Heart left ventricle (tissue), 16 donors: ENCODE measurements at regions not wholly inside any gene's neighbourhood (a gene's known extent, or its start where the extent isn't known, plus 50 kb on each side); places are given as distances from the start of the nearest gene placed in this dataset.

Source experiments
- ATAC-seq, 4 donors: fragments of 200-7000 bp; cut with Tn5 transposase; one replicate each; pipeline ENCODE4 v1.9.1; 2020 to 2022; ENCODE audit warnings: moderate library complexity in 4 of 4, mild to moderate bottlenecking in 3 of 4, moderate number of reproducible peaks in 1 of 4
- DNase-seq, 5 donors: peaks; one replicate each; pipeline ENCODE4 v3.0.0-alpha.2; 2020
- H3K27ac ChIP-seq, 12 donors: fragments of 200-600 bp; sonication (generic) in 4 of 12; one replicate each; pipeline versions ENCODE4 v1.5.0 to v1.8.0; 2016 to 2022; ENCODE audit warnings: mild to moderate bottlenecking in 2 of 12
- H3K27me3 ChIP-seq, 9 donors: fragments of 200-600 bp; sonication (generic) in 2 of 9; one replicate each; pipeline versions ENCODE4 v1.5.1 to v1.8.0; 2016 to 2022; ENCODE audit warnings: mild to moderate bottlenecking in 3 of 9
- H3K36me3 ChIP-seq, 9 donors: fragments of 200-600 bp; sonication (generic) in 2 of 9; one replicate each; pipeline versions ENCODE4 v1.5.0 to v1.8.0; 2018 to 2022; ENCODE audit warnings: mild to moderate bottlenecking in 2 of 9
- H3K4me1 ChIP-seq, 12 donors: fragments of 200-600 bp; sonication (generic) in 4 of 12; one replicate each; pipeline versions ENCODE4 v1.5.0 to v1.8.0; 2016 to 2022; ENCODE audit warnings: mild to moderate bottlenecking in 3 of 12
- H3K4me3 ChIP-seq, 12 donors: fragments of 200-600 bp; sonication (generic) in 4 of 12; one replicate each; pipeline versions ENCODE4 v1.5.0 to v1.8.0; 2017 to 2022; ENCODE audit warnings: mild to moderate bottlenecking in 9 of 12, moderate library complexity in 4 of 12
- H3K9me3 ChIP-seq, 12 donors: fragments of 200-600 bp; sonication (generic) in 4 of 12; one replicate each; pipeline versions ENCODE4 v1.5.0 to v1.8.0; 2016 to 2022; ENCODE audit warnings: mild to moderate bottlenecking in 1 of 12
- CTCF ChIP-seq, 12 donors: fragments of 200-600 bp; sonication (generic) in 4 of 12; IDR thresholded peaks; one replicate each; pipeline versions ENCODE4 v1.5.0 to v1.8.0; 2018 to 2022; ENCODE audit warnings: antibody characterized with exemption in 12 of 12, mild to moderate bottlenecking in 5 of 12
- POLR2A ChIP-seq, 2 donors: fragments of 450-650 bp; IDR thresholded peaks; one replicate each; pipeline ENCODE4 v1.6.1; 2017; ENCODE audit warnings: antibody characterized with exemption in 2 of 2, mild to moderate bottlenecking in 2 of 2, moderate library complexity in 2 of 2
- WGBS, 4 donors: extraction: QIAGEN DNeasy Blood & Tissue Kit in 2 of 4; methylation state at CpG; one replicate each; pipeline versions ENCODE4 v1.1.5 to v1.1.7; 2013 to 2018; 5-methylcytosine and 5-hydroxymethylcytosine counted together
- intact Hi-C, 10 donors: fragments of 100-400 bp; cut with DNase I; formaldehyde crosslinking; loops; one replicate each; pipeline versions ENCODE4 v1.11.1 to v1.14.2; 2022
- donor health status: ischemic (EF 13 %, LVEDD 7.1; RV severe dilation, severe dysfunction).
- donor health status: healthy with polysubstance abuse.
- donor health status: DM: no; HTN: yes; CAD: no.
- donor health status: DM: no; HTN: no; CAD: no.
- donor health status: ischemic (EF 25% LVEDD 6.9; RV normal size, moderate dysfunction).
- donor health status: ischemic (EF 25% LVEDD 5.7; RV mildly dilated, moderate dysfunction).
- donor health status: healthy.
- donor health status: DM: yes; HTN: yes; CAD: no.
- donor health status: ischemic (EF 35%, LVEDD 5.7; RV mildly dilated, moderate dysfunction).
- donor health status: nonischemic (EF 11% LVEDD 7.7; RV severe dilation, severe dysfunction).
- donor health status: DM: yes; HTN: yes; CAD: no.
- donor health status: PGD.
- donor health status: ischemic (EF 29% LVEDD 5.4; RV normal size, mild dysfunction).
- donor health status: nonischemic (EF 23%, LVEDD 6.1; RV moderate dilation, normal function).

- H3K9me3 ChIP-seq: peaks cover 0 to 8% (median 0%) of the 10 kb centered on the region in 12 donors
- no peak for ATAC-seq
- no peaks in the 10 kb centered on the region for H3K4me1 ChIP-seq
- no peaks in the 10 kb centered on the region for H3K36me3 ChIP-seq
- intact Hi-C loops: no loop called here
- no peak overlapping the region for H3K4me3 ChIP-seq
- no peak for DNase-seq
- no peak for TF ChIP-seq CTCF (IDR thresholded peaks at IDR 0.05)
- no peak for TF ChIP-seq POLR2A (IDR thresholded peaks at IDR 0.05)
- H3K27ac ChIP-seq: no peak overlapping the region
- H3K27me3 ChIP-seq: no peaks in the 10 kb centered on the region
- WGBS, 4 donors: 87 to 95% (median 93%) methylated on average over 3 of the region's 3 CpGs
These were observed 1243.2 kb downstream of the SORCS1 start for GRCh38 chr10:105921348-105921747.

GRCh38 chr10:105914432-105914831 is 1250.1 kb downstream of the SORCS1 start:
- DNase-seq: no peak
- intact Hi-C loops: no loop called here
- no peak overlapping the region for H3K27ac ChIP-seq
- WGBS, 4 donors: 83 to 93% (median 89%) methylated on average over 1 of the region's 1 CpG
- no peak for ATAC-seq
- H3K4me1 ChIP-seq: no peaks in the 10 kb centered on the region
- H3K9me3 ChIP-seq: no peaks in the 10 kb centered on the region
- no peak overlapping the region for H3K4me3 ChIP-seq
- TF ChIP-seq POLR2A (IDR thresholded peaks at IDR 0.05): no peak
- TF ChIP-seq CTCF (IDR thresholded peaks at IDR 0.05): no peak
- no peaks in the 10 kb centered on the region for H3K27me3 ChIP-seq
- no peaks in the 10 kb centered on the region for H3K36me3 ChIP-seq

GRCh38 chr10:105908701-105909100 is 1255.8 kb downstream of the SORCS1 start:
- no peak overlapping the region for H3K4me3 ChIP-seq
- no peaks in the 10 kb centered on the region for H3K4me1 ChIP-seq
- H3K9me3 ChIP-seq: no peaks in the 10 kb centered on the region
- H3K27me3 ChIP-seq: peaks cover 0 to 5% (median 0%) of the 10 kb centered on the region in 9 donors
- DNase-seq (no peak), ATAC-seq (no peak)
- no peak for TF ChIP-seq POLR2A (IDR thresholded peaks at IDR 0.05)
- 58 to 69% (median 61%) methylated on average over 1 of the region's 1 CpG for WGBS, 4 donors
- H3K27ac ChIP-seq: no peak overlapping the region
- intact Hi-C loops: no loop called here
- no peaks in the 10 kb centered on the region for H3K36me3 ChIP-seq

GRCh38 chr10:105885495-105885894 is 1244.4 kb downstream of the SORCS3 start:
- Histone ChIP-seq H3K9me3 (peaks cover 0 to 18% (median 7%) of the 10 kb centered on the region in 12 donors), H3K4me3 (no peak overlapping the region), H3K27ac (no peak overlapping the region), H3K4me1 (no peaks in the 10 kb centered on the region), H3K36me3 (no peaks in the 10 kb centered on the region), H3K27me3 (no peaks in the 10 kb centered on the region)
- ATAC-seq: no peak
- intact Hi-C loops: no loop called here
- no peak for TF ChIP-seq POLR2A (IDR thresholded peaks at IDR 0.05)
- TF ChIP-seq CTCF (IDR thresholded peaks at IDR 0.05): no peak
- DNase-seq: no peak
- WGBS, 4 donors: 80 to 92% (median 86%) methylated on average over 2 of the region's 2 CpGs

GRCh38 chr10:105879401-105879800 is 1238.3 kb downstream of the SORCS3 start:
- Histone ChIP-seq H3K9me3 (no peaks in the 10 kb centered on the region), H3K4me3 (no peak overlapping the region), H3K27ac (no peak overlapping the region), H3K4me1 (no peaks in the 10 kb centered on the region), H3K36me3 (no peaks in the 10 kb centered on the region), H3K27me3 (no peaks in the 10 kb centered on the region)
- no peak for TF ChIP-seq CTCF (IDR thresholded peaks at IDR 0.05)
- no peak for TF ChIP-seq POLR2A (IDR thresholded peaks at IDR 0.05)
- intact Hi-C loops: no loop called here
- ATAC-seq (no peak), DNase-seq (no peak)
- 76 to 86% (median 82%) methylated on average over 1 of the region's 1 CpG for WGBS, 4 donors
